ENCODE measurements at regions not wholly inside any gene's neighbourhood (a gene's known extent, or its start where the extent isn't known, plus 50 kb on each side); places are given as distances from the start of the nearest gene placed in this dataset.

DNA sequence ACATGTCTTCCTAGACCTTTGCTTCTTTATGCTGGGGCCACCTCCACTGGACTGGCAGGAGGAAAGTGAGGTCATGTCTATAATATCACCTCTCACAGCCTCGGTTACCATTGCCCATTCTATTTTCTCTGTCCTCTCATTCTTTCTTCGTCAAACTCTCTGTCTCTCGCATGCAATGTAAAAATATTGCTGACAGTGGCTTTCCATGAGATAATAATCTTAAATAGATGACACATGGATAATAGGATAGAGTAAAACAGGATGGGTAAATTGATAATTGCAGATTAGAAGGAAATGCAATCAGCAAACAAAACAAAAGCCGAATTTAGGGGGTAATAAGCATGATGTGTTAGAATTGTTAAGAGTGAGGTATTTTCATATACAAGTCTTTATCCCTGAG, 215.7 kb upstream of the PARD3B start:
- no peak for DNase-seq
- no peaks in the 10 kb centered on the region for H3K36me3 Mint-ChIP-seq (ENCODE audit: low read depth)
- no peaks in the 10 kb centered on the region for H3K9me3 Mint-ChIP-seq
- no peak overlapping the region for H3K4me3 Mint-ChIP-seq
- TF ChIP-seq, protein P1, sequence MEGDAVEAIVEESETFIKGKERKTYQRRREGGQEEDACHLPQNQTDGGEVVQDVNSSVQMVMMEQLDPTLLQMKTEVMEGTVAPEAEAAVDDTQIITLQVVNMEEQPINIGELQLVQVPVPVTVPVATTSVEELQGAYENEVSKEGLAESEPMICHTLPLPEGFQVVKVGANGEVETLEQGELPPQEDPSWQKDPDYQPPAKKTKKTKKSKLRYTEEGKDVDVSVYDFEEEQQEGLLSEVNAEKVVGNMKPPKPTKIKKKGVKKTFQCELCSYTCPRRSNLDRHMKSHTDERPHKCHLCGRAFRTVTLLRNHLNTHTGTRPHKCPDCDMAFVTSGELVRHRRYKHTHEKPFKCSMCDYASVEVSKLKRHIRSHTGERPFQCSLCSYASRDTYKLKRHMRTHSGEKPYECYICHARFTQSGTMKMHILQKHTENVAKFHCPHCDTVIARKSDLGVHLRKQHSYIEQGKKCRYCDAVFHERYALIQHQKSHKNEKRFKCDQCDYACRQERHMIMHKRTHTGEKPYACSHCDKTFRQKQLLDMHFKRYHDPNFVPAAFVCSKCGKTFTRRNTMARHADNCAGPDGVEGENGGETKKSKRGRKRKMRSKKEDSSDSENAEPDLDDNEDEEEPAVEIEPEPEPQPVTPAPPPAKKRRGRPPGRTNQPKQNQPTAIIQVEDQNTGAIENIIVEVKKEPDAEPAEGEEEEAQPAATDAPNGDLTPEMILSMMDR (IDR thresholded peaks at IDR 0.05), result no peak
- POLR2A ChIA-PET, result no interaction called here
- H3K27me3 Mint-ChIP-seq, result peaks cover 3% of the 10 kb centered on the region
- intact Hi-C loops (cut with micrococcal nuclease), result loop anchor here (5.0 kb wide), 1 partner anchor 1438 kb away; no protein-coding TSS in a partner anchor
- peaks cover 2% of the 10 kb centered on the region for H3K4me1 Mint-ChIP-seq
- ATAC-seq (ENCODE audit: low read depth), result no peak
- CTCF ChIA-PET, result no interaction called here
- no peak overlapping the region for H3K27ac Mint-ChIP-seq

DNA sequence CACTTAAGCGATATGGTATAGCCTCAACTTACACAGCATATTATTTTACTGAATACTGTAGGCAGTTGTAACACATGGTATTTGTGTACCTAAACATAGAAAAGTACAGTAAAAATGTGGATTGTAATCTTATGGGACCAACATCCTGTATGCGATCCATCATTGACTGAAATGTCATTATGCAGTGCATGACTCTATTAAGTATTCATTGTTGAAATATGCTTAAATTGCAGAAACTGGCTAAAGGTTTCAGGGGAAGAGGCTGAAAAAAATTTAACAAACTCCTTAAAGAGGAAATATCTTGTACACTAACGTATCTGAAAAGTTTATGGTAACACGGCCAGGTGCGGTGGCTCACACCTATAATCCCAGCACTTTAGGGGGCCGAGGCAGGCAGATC, 214.1 kb upstream of the PARD3B start:
- no peaks in the 10 kb centered on the region for H3K4me1 Mint-ChIP-seq
- no peaks in the 10 kb centered on the region for H3K9me3 Mint-ChIP-seq
- intact Hi-C loops (cut with micrococcal nuclease), result no loop called here
- TF ChIP-seq, protein P1 (IDR thresholded peaks at IDR 0.05), result no peak
- no peak overlapping the region for H3K27ac Mint-ChIP-seq
- no peaks in the 10 kb centered on the region for H3K36me3 Mint-ChIP-seq (ENCODE audit: low read depth)
- H3K4me3 Mint-ChIP-seq, result no peak overlapping the region
- ChIA-PET POLR2A (no interaction called here), CTCF (no interaction called here)
- peaks cover 8% of the 10 kb centered on the region for H3K27me3 Mint-ChIP-seq
- ATAC-seq (ENCODE audit: low read depth) (no peak), DNase-seq (no peak)

DNA sequence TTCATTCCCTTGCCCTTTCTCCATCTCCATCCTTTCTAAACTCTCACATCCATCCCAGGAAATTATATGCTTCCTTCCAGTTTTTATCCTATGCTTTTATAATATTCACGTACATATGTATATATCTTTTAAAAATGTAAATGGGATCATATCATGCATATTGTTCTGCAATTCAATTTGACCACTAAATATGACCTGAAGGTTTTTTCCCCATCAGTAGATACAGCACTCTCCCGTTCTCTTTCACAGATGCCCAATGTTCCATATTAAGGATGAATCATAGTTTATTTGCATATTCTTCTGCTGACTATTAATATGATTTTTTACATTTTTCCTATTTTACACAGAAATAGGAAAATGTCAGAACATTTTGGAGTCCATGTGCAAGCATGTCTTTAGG, 213.3 kb upstream of the PARD3B start:
- ATAC-seq (ENCODE audit: low read depth) (no peak), DNase-seq (no peak)
- Mint-ChIP-seq H3K4me3 (no peak overlapping the region), H3K4me1 (no peaks in the 10 kb centered on the region), H3K36me3 (ENCODE audit: low read depth) (no peaks in the 10 kb centered on the region), H3K9me3 (no peaks in the 10 kb centered on the region), H3K27ac (no peak overlapping the region), H3K27me3 (peaks cover 8% of the 10 kb centered on the region)
- intact Hi-C loops (cut with micrococcal nuclease), result no loop called here
- TF ChIP-seq, protein P1 (IDR thresholded peaks at IDR 0.05), result no peak
- POLR2A ChIA-PET, result no interaction called here
- CTCF ChIA-PET, result no interaction called here

DNA sequence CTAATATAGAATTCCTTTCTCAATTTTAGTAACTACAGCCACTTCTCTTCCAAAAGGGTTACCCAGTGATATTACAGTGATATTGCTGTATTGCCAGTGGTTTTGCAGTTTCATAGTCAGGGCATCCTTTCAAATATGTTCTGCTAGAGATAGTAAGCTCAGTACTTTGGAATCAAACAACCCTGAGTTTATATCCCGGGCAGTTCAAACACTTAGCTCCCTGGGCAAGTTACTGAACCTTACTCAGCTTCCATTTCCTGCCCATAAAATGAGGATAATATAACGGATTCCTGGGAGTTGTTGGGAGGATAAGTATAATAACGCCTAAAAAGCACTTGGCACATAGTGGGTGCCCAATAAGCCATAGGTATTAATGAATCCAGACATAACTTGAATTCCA, 212.6 kb upstream of the PARD3B start:
- Mint-ChIP-seq H3K27ac (no peak overlapping the region), H3K36me3 (ENCODE audit: low read depth) (no peaks in the 10 kb centered on the region), H3K27me3 (peaks cover 10% of the 10 kb centered on the region), H3K9me3 (no peaks in the 10 kb centered on the region), H3K4me1 (no peaks in the 10 kb centered on the region), H3K4me3 (no peak overlapping the region)
- DNase-seq (no peak), ATAC-seq (ENCODE audit: low read depth) (no peak)
- TF ChIP-seq, protein P1 (IDR thresholded peaks at IDR 0.05), result no peak
- ChIA-PET POLR2A (no interaction called here), CTCF (no interaction called here)
- intact Hi-C loops (cut with micrococcal nuclease), result no loop called here

DNA sequence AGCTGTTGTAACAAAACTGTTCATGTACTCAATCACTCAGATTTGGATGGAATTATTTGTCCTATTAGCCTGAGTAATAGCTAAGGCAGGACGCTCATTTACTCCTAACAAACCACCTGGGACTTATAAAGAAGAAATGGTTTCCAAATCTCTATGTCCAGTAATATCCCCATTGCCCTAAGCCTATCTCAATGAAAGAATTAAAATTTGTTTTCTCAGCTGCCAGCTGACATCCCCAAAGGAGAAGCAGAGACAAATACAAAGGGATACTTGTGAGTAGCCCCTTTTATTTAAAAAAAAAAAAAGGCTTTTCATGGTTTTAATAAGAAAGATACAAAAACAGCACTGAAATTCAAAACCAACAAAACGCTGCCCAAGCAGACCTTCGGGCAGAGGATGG, 211.4 kb upstream of the PARD3B start:
- TF ChIP-seq, protein P1 (IDR thresholded peaks at IDR 0.05), result no peak
- Mint-ChIP-seq H3K9me3 (no peaks in the 10 kb centered on the region), H3K36me3 (ENCODE audit: low read depth) (no peaks in the 10 kb centered on the region), H3K4me3 (no peak overlapping the region), H3K27me3 (peaks cover 9% of the 10 kb centered on the region), H3K27ac (no peak overlapping the region), H3K4me1 (no peaks in the 10 kb centered on the region)
- no peak for ATAC-seq (ENCODE audit: low read depth)
- ChIA-PET POLR2A (no interaction called here), CTCF (no interaction called here)
- DNase-seq, result no peak
- intact Hi-C loops (cut with micrococcal nuclease), result no loop called here
